ENCODE measurements at regions not wholly inside any gene's neighbourhood (a gene's known extent, or its start where the extent isn't known, plus 50 kb on each side); places are given as distances from the start of the nearest gene placed in this dataset.
A peak's percentile ranks its signal among the peaks of the same experiment; 100 is the strongest.

GRCh38 chr13:84136582-84136981 is 254.3 kb upstream of the SLITRK1 start:
- no peaks in the 10 kb centered on the region for H4K20me1 ChIP-seq (ENCODE audit: low read depth)
- peaks cover 2% of the 10 kb centered on the region for H3K27me3 Mint-ChIP-seq (ENCODE audit: insufficient read depth, low read depth)
- H3K9ac ChIP-seq: no peak overlapping the region
- no peak overlapping the region for H2AFZ ChIP-seq (replicated peaks)
- no peaks in the 10 kb centered on the region for H3K79me2 ChIP-seq (ENCODE audit: low read depth)
- H3K27ac ChIP-seq: no peak overlapping the region
- peaks cover 9% of the 10 kb centered on the region for H3K4me1 ChIP-seq
- TF ChIP-seq EZH2phosphoT487 (IDR thresholded peaks at IDR 0.05) (no peak), CTCF (IDR thresholded peaks at IDR 0.05) (no peak), EZH2 (IDR thresholded peaks at IDR 0.05) (no peak)
- H3K4me3 Mint-ChIP-seq: no peak overlapping the region
- H3K4me2 ChIP-seq: no peak overlapping the region
- H3K4me1 Mint-ChIP-seq: peaks cover 16% of the 10 kb centered on the region
- H3K9me3 ChIP-seq (ENCODE audit: low read depth): no peaks in the 10 kb centered on the region
- no peaks in the 10 kb centered on the region for H3F3A ChIP-seq (ENCODE audit: low read depth)
- DNase-seq (ENCODE audit: low spot score): no peak
- no peaks in the 10 kb centered on the region for H3K36me3 Mint-ChIP-seq
- H3K9me3 Mint-ChIP-seq: no peaks in the 10 kb centered on the region
- no peak overlapping the region for H3K27ac Mint-ChIP-seq
- no peaks in the 10 kb centered on the region for H3K27me3 ChIP-seq
- H3K4me3 ChIP-seq: no peak overlapping the region
- no peaks in the 10 kb centered on the region for H3K36me3 ChIP-seq

- no peak for TF ChIP-seq EZH2 (IDR thresholded peaks at IDR 0.05)
- peak; percentile 28 for TF ChIP-seq CTCF (IDR thresholded peaks at IDR 0.05)
- H3K27me3 Mint-ChIP-seq (ENCODE audit: insufficient read depth, low read depth): peaks cover 2% of the 10 kb centered on the region
- Histone ChIP-seq H3K27ac (no peak overlapping the region), H3K27me3 (no peaks in the 10 kb centered on the region), H3K9me3 (ENCODE audit: low read depth) (no peaks in the 10 kb centered on the region), H3K9ac (no peak overlapping the region), H2AFZ (replicated peaks) (no peak overlapping the region), H3K4me2 (no peak overlapping the region), H3F3A (ENCODE audit: low read depth) (no peaks in the 10 kb centered on the region), H3K36me3 (no peaks in the 10 kb centered on the region), H3K4me1 (no peaks in the 10 kb centered on the region), H3K79me2 (ENCODE audit: low read depth) (no peaks in the 10 kb centered on the region), H4K20me1 (ENCODE audit: low read depth) (no peaks in the 10 kb centered on the region), H3K4me3 (no peak overlapping the region)
- H3K4me3 Mint-ChIP-seq: no peak overlapping the region
- H3K36me3 Mint-ChIP-seq: no peaks in the 10 kb centered on the region
- H3K9me3 Mint-ChIP-seq: no peaks in the 10 kb centered on the region
- H3K27ac Mint-ChIP-seq: no peak overlapping the region
- no peak for DNase-seq (ENCODE audit: low spot score)
- peaks cover 5% of the 10 kb centered on the region for H3K4me1 Mint-ChIP-seq
Measured at GRCh38 chr13:84132491-84132890, 250.2 kb upstream of the SLITRK1 start.

- H3K4me1 ChIP-seq: no peaks in the 10 kb centered on the region
- no peak overlapping the region for H3K27ac Mint-ChIP-seq
- no peaks in the 10 kb centered on the region for H3F3A ChIP-seq (ENCODE audit: low read depth)
- H3K4me2 ChIP-seq: no peak overlapping the region
- DNase-seq (ENCODE audit: low spot score): no peak
- no peaks in the 10 kb centered on the region for H3K36me3 Mint-ChIP-seq
- no peaks in the 10 kb centered on the region for H4K20me1 ChIP-seq (ENCODE audit: low read depth)
- H3K27me3 Mint-ChIP-seq (ENCODE audit: insufficient read depth, low read depth): peaks cover 2% of the 10 kb centered on the region
- H3K4me1 Mint-ChIP-seq: peaks cover 3% of the 10 kb centered on the region
- H3K9me3 Mint-ChIP-seq: no peaks in the 10 kb centered on the region
- no peaks in the 10 kb centered on the region for H3K79me2 ChIP-seq (ENCODE audit: low read depth)
- no peak overlapping the region for H3K9ac ChIP-seq
- no peaks in the 10 kb centered on the region for H3K27me3 ChIP-seq
- no peak overlapping the region for H3K4me3 Mint-ChIP-seq
- H3K4me3 ChIP-seq: no peak overlapping the region
- no peak overlapping the region for H3K27ac ChIP-seq
- H2AFZ ChIP-seq (replicated peaks): peak overlapping the region; percentile 4
- no peaks in the 10 kb centered on the region for H3K36me3 ChIP-seq
- no peak for TF ChIP-seq CTCF (IDR thresholded peaks at IDR 0.05)
- no peak for TF ChIP-seq EZH2 (IDR thresholded peaks at IDR 0.05)
- TF ChIP-seq EZH2phosphoT487 (IDR thresholded peaks at IDR 0.05): no peak
- no peaks in the 10 kb centered on the region for H3K9me3 ChIP-seq (ENCODE audit: low read depth)
Measured at GRCh38 chr13:84131249-84131648, 249.0 kb upstream of the SLITRK1 start.
